Psoas muscle (tissue), 7 donors: ENCODE measurements at regions not wholly inside any gene's neighbourhood (a gene's known extent, or its start where the extent isn't known, plus 50 kb on each side); places are given as distances from the start of the nearest gene placed in this dataset.

Experiments used
- ATAC-seq, 4 donors: fragments of 200-7000 bp; cut with Tn5 transposase; one replicate each; pipeline ENCODE4 v1.9.1; 2020; ENCODE audit warnings: moderate library complexity in 3 of 4, mild to moderate bottlenecking in 2 of 4
- DNase-seq, 2 donors: peaks; one replicate each; pipeline ENCODE4 v3.0.0-alpha.2; 2020
- H3K27ac ChIP-seq: fragments of 200-600 bp; one replicate; pipeline ENCODE4 v1.8.0; 2022
- H3K27me3 ChIP-seq, 3 donors: fragments of 200-600 bp in 1 of 3; one replicate each; pipeline versions ENCODE4 v1.6.1 to v1.8.0; 2013 to 2022; ENCODE audit warnings: low read length in 2 of 3, mild to moderate bottlenecking in 2 of 3, moderate library complexity in 1 of 3; ENCODE audit not compliant: insufficient read depth in 3 of 3
- H3K36me3 ChIP-seq, 2 donors: fragments of 200-600 bp in 1 of 2; one replicate each; pipeline versions ENCODE4 v1.6.1 to v1.8.0; 2013 to 2022; ENCODE audit warnings: low read depth in 1 of 2, mild to moderate bottlenecking in 1 of 2, moderate library complexity in 1 of 2; ENCODE audit not compliant: insufficient read depth in 1 of 2
- H3K4me1 ChIP-seq: fragments of 200-600 bp; one replicate; pipeline ENCODE4 v1.8.0; 2022
- H3K4me3 ChIP-seq: fragments of 200-600 bp; one replicate; pipeline ENCODE4 v1.8.0; 2022; ENCODE audit warnings: mild to moderate bottlenecking
- H3K9me3 ChIP-seq: fragments of 200-600 bp; one replicate; pipeline ENCODE4 v1.8.0; 2022
- WGBS, 3 donors: extraction: QIAGEN DNeasy Blood & Tissue Kit; methylation state at CpG; one replicate each; pipeline versions ENCODE4 v1.1.6 to v1.1.7; 2013; 5-methylcytosine and 5-hydroxymethylcytosine counted together
- intact Hi-C, 2 donors: fragments of 100-400 bp; cut with DNase I; formaldehyde crosslinking; loops; one replicate each; pipeline versions ENCODE4 v1.11.0 to v1.14.2; 2022
- TF ChIP-seq, protein P1 (sequence below): fragments of 200-600 bp; IDR thresholded peaks from one replicate; pipeline ENCODE4 v1.8.0; 2022; ENCODE audit warnings: antibody characterized with exemption
- donor health status: healthy with polysubstance abuse.
- donor health status: DM: no; HTN: no; CAD: no; lungs with moderate emphysema.
- donor health status: Bipolar disorder and iron deficiency.
- donor health status: healthy.
- donor health status: DM: yes; HTN: yes; CAD: no.
- donor health status: DM: no; HTN: no; CAD: no.
- donor health status: DM: yes; HTN: yes; CAD: no.

DNA sequence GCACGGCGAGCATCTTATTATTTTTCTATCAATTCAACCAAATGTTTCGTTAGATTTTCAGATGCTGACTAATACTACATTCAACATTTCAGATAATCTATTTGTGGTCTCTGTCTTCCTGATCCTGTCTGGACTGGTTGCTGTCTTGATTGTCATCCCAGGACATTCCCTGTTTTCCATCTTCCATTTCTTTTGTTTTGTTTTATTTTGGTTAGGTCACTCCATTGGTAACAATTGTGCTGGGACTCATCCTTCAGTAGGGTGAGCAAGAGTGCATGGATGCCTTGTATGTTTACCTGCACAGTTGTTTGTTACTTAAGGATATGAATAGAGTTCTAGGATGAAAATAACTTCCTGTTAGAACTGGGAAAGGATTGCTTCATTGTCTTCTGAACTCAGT lies 55.9 kb upstream of the ACYP2 start:
- intact Hi-C loops, result no loop called here
- Histone ChIP-seq H3K9me3 (no peaks in the 10 kb centered on the region), H3K4me3 (no peak overlapping the region), H3K36me3 (no peaks in the 10 kb centered on the region), H3K27ac (no peak overlapping the region), H3K4me1 (no peaks in the 10 kb centered on the region), H3K27me3 (no peaks in the 10 kb centered on the region)
- ATAC-seq, result no peak
- TF ChIP-seq, protein P1, sequence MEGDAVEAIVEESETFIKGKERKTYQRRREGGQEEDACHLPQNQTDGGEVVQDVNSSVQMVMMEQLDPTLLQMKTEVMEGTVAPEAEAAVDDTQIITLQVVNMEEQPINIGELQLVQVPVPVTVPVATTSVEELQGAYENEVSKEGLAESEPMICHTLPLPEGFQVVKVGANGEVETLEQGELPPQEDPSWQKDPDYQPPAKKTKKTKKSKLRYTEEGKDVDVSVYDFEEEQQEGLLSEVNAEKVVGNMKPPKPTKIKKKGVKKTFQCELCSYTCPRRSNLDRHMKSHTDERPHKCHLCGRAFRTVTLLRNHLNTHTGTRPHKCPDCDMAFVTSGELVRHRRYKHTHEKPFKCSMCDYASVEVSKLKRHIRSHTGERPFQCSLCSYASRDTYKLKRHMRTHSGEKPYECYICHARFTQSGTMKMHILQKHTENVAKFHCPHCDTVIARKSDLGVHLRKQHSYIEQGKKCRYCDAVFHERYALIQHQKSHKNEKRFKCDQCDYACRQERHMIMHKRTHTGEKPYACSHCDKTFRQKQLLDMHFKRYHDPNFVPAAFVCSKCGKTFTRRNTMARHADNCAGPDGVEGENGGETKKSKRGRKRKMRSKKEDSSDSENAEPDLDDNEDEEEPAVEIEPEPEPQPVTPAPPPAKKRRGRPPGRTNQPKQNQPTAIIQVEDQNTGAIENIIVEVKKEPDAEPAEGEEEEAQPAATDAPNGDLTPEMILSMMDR, result no peak
- DNase-seq, result no peak
- 96 to 99% (median 97%) methylated on average over 3 of the region's 3 CpGs for WGBS, 3 donors

DNA sequence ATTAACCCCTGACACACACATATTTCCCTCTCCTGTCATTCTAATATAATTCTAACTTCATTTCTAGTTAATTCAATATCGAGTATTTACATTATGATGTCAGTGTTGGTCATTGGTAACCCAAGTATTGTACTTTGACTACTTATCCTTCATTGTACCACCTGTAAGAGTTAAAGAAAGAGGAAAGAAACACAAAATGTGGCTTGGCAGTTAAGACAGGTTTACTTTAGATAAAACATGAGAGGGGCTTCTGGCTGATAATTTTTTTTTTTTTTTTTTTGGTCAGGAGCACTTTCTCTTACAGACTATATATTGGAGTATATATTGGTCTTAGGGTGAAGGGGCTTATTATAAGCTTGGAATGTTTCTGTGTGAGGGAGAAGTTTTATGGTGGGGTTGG lies 57.0 kb upstream of the ACYP2 start:
- DNase-seq, result no peak
- H3K9me3 ChIP-seq, result no peaks in the 10 kb centered on the region
- TF ChIP-seq, protein P1, result no peak
- H3K27me3 ChIP-seq, result no peaks in the 10 kb centered on the region
- H3K4me1 ChIP-seq, result no peaks in the 10 kb centered on the region
- no peak overlapping the region for H3K4me3 ChIP-seq
- H3K36me3 ChIP-seq, result no peaks in the 10 kb centered on the region
- intact Hi-C loops, result no loop called here
- H3K27ac ChIP-seq, result no peak overlapping the region
- WGBS, 3 donors, result 86 to 100% (median 95%) methylated on average over 1 of the region's 1 CpG
- ATAC-seq, result no peak

DNA sequence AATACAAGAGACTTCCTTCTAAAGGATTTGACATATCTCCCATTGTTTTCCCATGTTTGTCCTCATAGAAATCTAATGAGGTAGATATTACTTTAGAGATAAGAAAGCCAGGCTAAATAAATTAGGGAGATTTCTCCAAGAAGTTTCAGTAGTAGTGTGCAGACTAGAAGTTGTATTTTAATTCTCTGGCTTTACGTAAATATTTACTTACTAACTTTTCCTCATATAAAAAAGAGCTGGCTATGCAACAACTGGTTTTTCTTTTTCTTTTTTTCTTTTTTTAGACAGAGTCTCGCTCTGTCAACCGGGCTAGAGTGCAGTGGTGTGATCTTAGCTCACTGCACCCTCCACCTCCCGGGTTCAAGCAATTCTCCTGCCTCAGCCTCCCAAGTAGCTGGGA lies 60.6 kb upstream of the ACYP2 start:
- no peak overlapping the region for H3K4me3 ChIP-seq
- WGBS, 3 donors, result 91 to 97% (median 94%) methylated on average over 4 of the region's 4 CpGs
- no peak for DNase-seq
- H3K36me3 ChIP-seq, result peaks cover 0 to 14% of the 10 kb centered on the region in 2 donors
- intact Hi-C loops, result no loop called here
- TF ChIP-seq, protein P1, result no peak
- H3K4me1 ChIP-seq, result no peaks in the 10 kb centered on the region
- H3K9me3 ChIP-seq, result no peaks in the 10 kb centered on the region
- no peaks in the 10 kb centered on the region for H3K27me3 ChIP-seq
- ATAC-seq, result no peak
- no peak overlapping the region for H3K27ac ChIP-seq

DNA sequence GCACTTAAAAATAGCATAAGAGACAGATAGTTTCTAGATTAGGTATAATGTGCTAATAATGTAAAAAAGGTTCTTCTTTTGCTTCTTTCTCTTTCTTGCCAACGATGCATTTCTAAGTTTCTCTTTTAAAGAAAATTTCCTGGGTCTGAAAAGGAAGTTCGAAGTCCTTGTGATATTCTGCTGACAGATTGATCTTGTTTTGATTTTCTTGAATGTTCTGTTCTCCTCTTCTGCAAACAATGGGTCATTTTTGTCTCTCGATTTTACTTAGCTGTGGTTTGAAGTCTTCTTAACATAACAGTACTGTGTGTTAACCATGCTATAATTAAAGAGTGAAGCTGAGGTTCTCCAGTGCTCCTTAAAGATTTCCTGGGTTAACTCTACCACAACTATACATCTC lies 61.1 kb upstream of the ACYP2 start:
- no peaks in the 10 kb centered on the region for H3K27me3 ChIP-seq
- WGBS, 3 donors, result 79 to 87% (median 85%) methylated on average over 3 of the region's 3 CpGs
- no peak overlapping the region for H3K4me3 ChIP-seq
- TF ChIP-seq, protein P1, result no peak
- no peak overlapping the region for H3K27ac ChIP-seq
- DNase-seq (no peak), ATAC-seq (no peak)
- peaks cover 0 to 14% of the 10 kb centered on the region in 2 donors for H3K36me3 ChIP-seq
- H3K4me1 ChIP-seq, result no peaks in the 10 kb centered on the region
- H3K9me3 ChIP-seq, result no peaks in the 10 kb centered on the region
- intact Hi-C loops, result no loop called here

DNA sequence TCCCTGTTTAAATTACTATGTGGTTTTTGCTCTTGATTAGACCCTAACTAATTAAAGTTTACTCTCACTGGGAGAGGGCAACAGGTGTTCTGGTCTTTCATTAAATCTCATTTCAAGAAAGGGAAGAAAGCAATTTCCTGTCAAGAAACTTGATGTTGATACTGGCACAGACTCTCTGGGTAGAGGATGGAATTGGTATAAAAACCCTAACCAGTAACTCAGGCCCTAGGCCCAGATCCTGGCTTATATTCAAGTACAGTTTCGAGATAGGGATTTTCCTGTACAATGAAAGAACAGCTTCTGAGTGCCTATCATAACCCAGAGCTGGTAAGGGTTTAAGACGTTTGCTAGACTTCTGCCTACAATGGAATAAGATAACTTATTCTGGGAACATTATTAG lies 61.6 kb upstream of the ACYP2 start:
- no peaks in the 10 kb centered on the region for H3K4me1 ChIP-seq
- no peak overlapping the region for H3K4me3 ChIP-seq
- TF ChIP-seq, protein P1, result no peak
- peaks cover 0 to 14% of the 10 kb centered on the region in 2 donors for H3K36me3 ChIP-seq
- no peaks in the 10 kb centered on the region for H3K27me3 ChIP-seq
- 64 to 76% (median 71%) methylated on average over 2 of the region's 2 CpGs for WGBS, 3 donors
- intact Hi-C loops, result no loop called here
- no peak overlapping the region for H3K27ac ChIP-seq
- DNase-seq (no peak), ATAC-seq (no peak)
- H3K9me3 ChIP-seq, result no peaks in the 10 kb centered on the region
